SK-N-SH (cell line): ENCODE measurements at regions not wholly inside any gene's neighbourhood (a gene's known extent, or its start where the extent isn't known, plus 50 kb on each side); places are given as distances from the start of the nearest gene placed in this dataset.

Experiments used
- CTCF ChIA-PET: fragments of 300-600, 350-600 bp; formaldehyde crosslinking; extraction: SDS; loops from one replicate; lab custom pipeline; 2021; lab: Yijun Ruan, JAX
- POLR2A ChIA-PET: fragments of 350-600 bp; sonication (Branson Sonifier 250); formaldehyde crosslinking; extraction: SDS; loops from one replicate; lab custom pipeline; 2020; ENCODE audit warnings: antibody characterized with exemption, inconsistent platforms; lab: Yijun Ruan, JAX
- DNase-seq: peaks from one replicate; pipeline ENCODE4 v3.0.0; 2012
- H2AFZ ChIP-seq: fragments of 200-600 bp; sonication (generic); 2 replicates; pipeline ENCODE4 v1.8.1; 2016; ENCODE audit warnings: antibody characterized with exemption, mild to moderate bottlenecking, low read depth
- H3F3A ChIP-seq: fragments of 200-600 bp; sonication (generic); replicated peaks from 2 replicates; pipeline ENCODE3; 2016; ENCODE audit warnings: antibody characterized with exemption, mild to moderate bottlenecking; ENCODE audit not compliant: insufficient read depth
- H3K27ac ChIP-seq, 2 experiments: fragments of 200-500 bp in 1 of 2; fragments of 200-600 bp in 1 of 2; sonication (Bioruptor generic) in 1 of 2; sonication (generic), shearing (Covaris generic) in 1 of 2; 2 replicates each; pipeline versions ENCODE4 v1.5.1 to v1.6.1; 2014 to 2016; ENCODE audit warnings: low read depth in 2 of 2, inconsistent platforms in 1 of 2, low read length in 1 of 2, mild to moderate bottlenecking in 1 of 2, mixed read lengths in 1 of 2
- H3K27me3 ChIP-seq: fragments of 200-600 bp; sonication (generic), shearing (Covaris generic); 2 replicates; pipeline ENCODE4 v1.6.1; 2016; ENCODE audit warnings: mixed run types; ENCODE audit not compliant: insufficient read depth
- H3K36me3 ChIP-seq, 2 experiments: fragments of 200-500 bp in 1 of 2; fragments of 200-600 bp in 1 of 2; sonication (Bioruptor generic) in 1 of 2; sonication (generic) in 1 of 2; replicated peaks in 1 of 2; 2 replicates each; pipeline versions ENCODE3 to v1.5.1; 2014 to 2016; ENCODE audit warnings: low read length in 1 of 2, mild to moderate bottlenecking in 1 of 2; ENCODE audit not compliant: insufficient read depth in 2 of 2, control insufficient read depth in 1 of 2
- H3K4me1 ChIP-seq, 2 experiments: fragments of 200-500 bp in 1 of 2; fragments of 200-600 bp in 1 of 2; sonication (Bioruptor generic) in 1 of 2; sonication (generic), shearing (Covaris generic) in 1 of 2; 2 replicates each; pipeline versions ENCODE4 v1.5.1 to v1.6.1; 2014 to 2016; ENCODE audit warnings: low read depth in 1 of 2, low read length in 1 of 2, mixed run types in 1 of 2; ENCODE audit not compliant: insufficient read depth in 2 of 2, control insufficient read depth in 1 of 2
- H3K4me2 ChIP-seq: fragments of 200-600 bp; sonication (generic), shearing (Covaris generic); 2 replicates; pipeline ENCODE4 v1.6.1; 2017; ENCODE audit warnings: mixed run types
- H3K4me3 ChIP-seq, 2 experiments: fragments of 200-500 bp in 1 of 2; fragments of 200-600 bp in 1 of 2; sonication (Bioruptor generic) in 1 of 2; sonication (generic), shearing (Covaris generic) in 1 of 2; 2 replicates each; pipeline versions ENCODE4 v1.5.1 to v1.8.1; 2014 to 2016; ENCODE audit warnings: low read depth in 2 of 2, inconsistent platforms in 1 of 2, low read length in 1 of 2, mild to moderate bottlenecking in 1 of 2, mixed read lengths in 1 of 2, moderate library complexity in 1 of 2
- H3K79me2 ChIP-seq: fragments of 200-600 bp; sonication (generic); 2 replicates; pipeline ENCODE4 v1.8.1; 2017; ENCODE audit warnings: mild to moderate bottlenecking; ENCODE audit not compliant: insufficient read depth
- H3K9ac ChIP-seq: fragments of 200-600 bp; sonication (generic); 2 replicates; pipeline ENCODE4 v1.6.1; 2017; ENCODE audit warnings: mixed run types
- H3K9me2 ChIP-seq: fragments of 200-600 bp; sonication (generic); 2 replicates; pipeline ENCODE4 v1.6.1; 2017; ENCODE audit warnings: mixed run types
- H3K9me3 ChIP-seq: fragments of 200-600 bp; sonication (generic); 2 replicates; pipeline ENCODE4 v1.6.1; 2017; ENCODE audit warnings: mixed run types, mild to moderate bottlenecking, moderate library complexity
- H4K20me1 ChIP-seq: fragments of 200-600 bp; sonication (generic); 2 replicates; pipeline ENCODE4 v1.6.1; 2017; ENCODE audit warnings: mild to moderate bottlenecking, mixed run types; ENCODE audit not compliant: insufficient read depth
- CTCF ChIP-seq: fragments of 200-600 bp; sonication (generic); IDR thresholded peaks from 2 replicates; pipeline ENCODE4 v1.6.1; 2017; ENCODE audit warnings: antibody characterized with exemption, mild to moderate bottlenecking, moderate library complexity
- FOXJ3 ChIP-seq: sonication (generic); formaldehyde crosslinking; IDR thresholded peaks from 2 replicates; pipeline ENCODE4 v1.5.1; 2020; ENCODE audit warnings: mild to moderate bottlenecking, missing genetic modification reagents
- FOXM1 ChIP-seq: IDR thresholded peaks from 2 replicates; pipeline ENCODE4 v1.4.0; 2012; ENCODE audit warnings: low read depth, mild to moderate bottlenecking
- GABPA ChIP-seq: IDR thresholded peaks from 2 replicates; pipeline ENCODE4 v1.4.0; 2012; ENCODE audit warnings: low read depth, mild to moderate bottlenecking
- IRF3 ChIP-seq: fragments of 150-350 bp; IDR thresholded peaks from 2 replicates; pipeline ENCODE4 v1.6.1; 2016; ENCODE audit warnings: mild to moderate bottlenecking, low read depth, low read length
- MAX ChIP-seq: IDR thresholded peaks from 2 replicates; pipeline ENCODE4 v1.4.0; 2012; ENCODE audit warnings: low read depth
- MEF2A ChIP-seq: IDR thresholded peaks from 2 replicates; pipeline ENCODE4 v1.4.0; 2012; ENCODE audit warnings: low read depth, borderline replicate concordance
- MXI1 ChIP-seq: IDR thresholded peaks from 2 replicates; pipeline ENCODE4 v1.6.1; 2012; ENCODE audit warnings: mild to moderate bottlenecking, low read depth, low read length, improper control_type of control experiment
- NFIC ChIP-seq: IDR thresholded peaks from 2 replicates; pipeline ENCODE4 v1.4.0; 2012; ENCODE audit warnings: borderline replicate concordance
- PBX3 ChIP-seq: IDR thresholded peaks from 2 replicates; pipeline ENCODE4; 2012
- POLR2AphosphoS5 ChIP-seq: IDR thresholded peaks from 2 replicates; pipeline ENCODE4 v1.6.1; 2012; ENCODE audit warnings: low read depth, low read length
- REST ChIP-seq: IDR thresholded peaks from 2 replicates; pipeline ENCODE4 v1.6.1; 2012; ENCODE audit warnings: mild to moderate bottlenecking, low read depth, low read length, moderate library complexity
- RFX5 ChIP-seq: IDR thresholded peaks from 2 replicates; pipeline ENCODE4 v1.6.1; 2012; ENCODE audit warnings: mild to moderate bottlenecking, improper control_type of control experiment, low read length
- SMC3 ChIP-seq: IDR thresholded peaks from 2 replicates; pipeline ENCODE4 v1.6.1; 2012; ENCODE audit warnings: low read depth, low read length, improper control_type of control experiment
- TAF1 ChIP-seq: IDR thresholded peaks from 2 replicates; pipeline ENCODE4 v1.6.1; 2012; ENCODE audit warnings: low read depth, mild to moderate bottlenecking, low read length, moderate library complexity, borderline replicate concordance
- TCF12 ChIP-seq: IDR thresholded peaks from 2 replicates; pipeline ENCODE4 v1.4.0; 2012
- USF2 ChIP-seq: fragments of 150-350 bp; IDR thresholded peaks from 2 replicates; pipeline ENCODE4 v1.6.1; 2017; ENCODE audit warnings: antibody characterized with exemption, low read length, low read depth, borderline replicate concordance
- WGBS: methylation state at CpG from one replicate; pipeline ENCODE4 v1.1.6; 2017; ENCODE audit warnings: low lambda C conversion rate; 5-methylcytosine and 5-hydroxymethylcytosine counted together

- POLR2A ChIA-PET = no interaction called here
- 24% methylated on average over 5 of the region's 5 CpGs for WGBS
- CTCF ChIA-PET = no interaction called here
Measured at GRCh38 chr17:34098699-34099098, 156.4 kb upstream of the CCL2 start.

More at GRCh38 chr17:34098699-34099098, 156.4 kb upstream of the CCL2 start:
- Histone ChIP-seq H2AFZ (no peak overlapping the region), H3K4me3 (no peak overlapping the region), H3K9me2 (no peaks in the 10 kb centered on the region), H3K79me2 (no peaks in the 10 kb centered on the region), H3K27me3 (no peaks in the 10 kb centered on the region), H3K4me1 (no peaks in the 10 kb centered on the region), H3K9ac (no peak overlapping the region), H4K20me1 (no peaks in the 10 kb centered on the region), H3F3A (no peaks in the 10 kb centered on the region), H3K9me3 (no peaks in the 10 kb centered on the region), H3K36me3 (no peaks in the 10 kb centered on the region), H3K27ac (no peak overlapping the region), H3K4me2 (no peak overlapping the region)
- no peak for DNase-seq
- TF ChIP-seq PBX3 = no peak
- TF ChIP-seq USF2 = no peak
- no peak for TF ChIP-seq GABPA
- TF ChIP-seq NFIC = no peak
- TF ChIP-seq IRF3 = no peak
- TF ChIP-seq MEF2A = no peak
- no peak for TF ChIP-seq TAF1
- TF ChIP-seq MAX = no peak
- no peak for TF ChIP-seq CTCF
- no peak for TF ChIP-seq REST
- TF ChIP-seq FOXJ3 (CRISPR knock-in tag) = no peak
- no peak for TF ChIP-seq FOXM1
- no peak for TF ChIP-seq MXI1
- TF ChIP-seq TCF12 = no peak
- TF ChIP-seq RFX5 = no peak
- no peak for TF ChIP-seq POLR2AphosphoS5
- no peak for TF ChIP-seq SMC3
